Left renal pelvis (tissue), 4 donors: ENCODE measurements at regions not wholly inside any gene's neighbourhood (a gene's known extent, or its start where the extent isn't known, plus 50 kb on each side); places are given as distances from the start of the nearest gene placed in this dataset.
"Not testable (repeated sequence)": the region's sequence is repeated elsewhere in the genome, so short reads cannot be mapped to it uniquely, and the experiment has no call there.

Source experiments
- DNase-seq, 4 donors: peaks; one replicate each; pipeline ENCODE4 v3.0.0-alpha.2; 2013; ENCODE audit warnings: low read depth in 4 of 4, low spot score in 3 of 4

DNA sequence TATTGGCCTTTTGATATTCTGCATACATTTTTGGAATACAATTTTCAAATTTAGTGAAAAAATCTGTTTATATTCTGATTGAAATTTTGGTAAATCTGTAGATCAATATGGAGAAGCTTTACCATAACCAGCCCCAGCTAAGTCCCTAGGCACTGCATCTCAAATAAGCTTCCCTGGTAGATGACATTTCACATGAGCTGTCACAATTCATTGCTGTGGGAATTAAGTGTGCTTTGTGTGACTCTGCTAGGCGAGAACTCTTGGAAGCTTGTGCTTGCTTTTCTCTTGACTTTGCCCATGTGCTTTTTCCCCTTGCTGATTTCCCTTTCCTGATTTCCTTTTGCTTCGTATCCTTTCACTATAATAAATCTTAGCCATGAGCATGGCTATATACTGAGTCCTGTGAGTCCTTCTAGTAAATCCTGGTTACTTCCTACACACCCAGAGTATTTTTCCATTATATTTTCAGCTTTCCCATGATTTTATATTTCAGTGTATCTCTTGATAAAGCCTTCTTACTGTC is 166.5 kb upstream of the MMS22L start:
- DNase-seq = no peak

DNA sequence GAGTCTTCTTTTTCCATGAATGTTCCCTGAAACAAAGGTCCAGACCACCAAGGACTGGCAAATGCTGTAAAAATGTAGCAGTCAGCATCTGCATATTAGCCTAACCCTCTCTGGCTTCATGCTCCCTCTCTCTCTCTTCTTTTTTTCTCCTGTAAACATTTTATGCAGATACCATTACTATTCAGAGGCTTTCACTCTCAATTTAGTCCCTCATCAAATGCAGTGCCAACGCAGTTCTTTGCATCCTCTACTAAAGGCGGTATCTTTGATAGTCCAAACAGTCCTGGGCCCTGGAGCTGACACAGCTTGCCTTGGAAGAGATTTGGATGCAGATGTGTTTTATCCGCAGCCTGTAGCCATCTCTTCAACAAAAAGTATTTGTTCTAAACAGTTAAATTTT is 167.1 kb upstream of the MMS22L start:
- no peak for DNase-seq

DNA sequence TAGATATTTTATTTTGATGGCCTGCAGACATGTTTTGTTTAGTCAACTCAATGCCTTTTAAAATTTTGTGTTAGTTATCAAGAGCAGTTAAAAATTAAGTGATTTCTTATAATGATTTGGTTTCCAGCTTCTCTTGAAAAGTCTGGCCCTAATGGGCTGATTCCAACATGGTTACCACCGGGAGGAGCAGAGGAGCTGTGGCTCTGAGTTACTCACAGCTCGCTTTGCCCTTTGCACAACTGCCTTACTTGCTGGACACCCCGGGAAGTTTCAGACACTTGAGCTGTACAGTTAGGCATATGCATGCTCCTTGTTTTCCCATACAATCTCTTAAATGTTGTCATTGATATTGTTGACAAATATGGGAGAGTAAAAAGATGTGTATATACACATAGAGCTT is 173.1 kb upstream of the MMS22L start:
- DNase-seq = no peak

DNA sequence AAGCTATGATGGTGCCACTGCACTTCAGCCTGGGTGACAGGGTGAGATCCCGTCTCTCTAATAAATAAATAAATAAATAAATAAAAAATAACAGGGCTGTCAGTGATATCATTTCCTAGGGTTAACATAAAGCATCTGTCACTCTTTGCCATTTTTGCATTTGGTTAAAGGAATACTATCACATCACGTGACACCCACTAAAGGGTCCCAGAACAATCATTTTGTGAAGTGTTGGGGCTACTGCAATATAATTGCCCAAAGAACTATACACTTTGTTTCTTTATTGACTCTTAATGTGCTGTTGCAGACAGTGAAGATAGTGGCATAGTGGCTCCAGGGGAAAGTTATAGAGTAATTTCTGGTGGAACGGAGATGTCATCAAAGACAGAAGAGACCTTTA is 176.5 kb upstream of the MMS22L start:
- no peak for DNase-seq

DNA sequence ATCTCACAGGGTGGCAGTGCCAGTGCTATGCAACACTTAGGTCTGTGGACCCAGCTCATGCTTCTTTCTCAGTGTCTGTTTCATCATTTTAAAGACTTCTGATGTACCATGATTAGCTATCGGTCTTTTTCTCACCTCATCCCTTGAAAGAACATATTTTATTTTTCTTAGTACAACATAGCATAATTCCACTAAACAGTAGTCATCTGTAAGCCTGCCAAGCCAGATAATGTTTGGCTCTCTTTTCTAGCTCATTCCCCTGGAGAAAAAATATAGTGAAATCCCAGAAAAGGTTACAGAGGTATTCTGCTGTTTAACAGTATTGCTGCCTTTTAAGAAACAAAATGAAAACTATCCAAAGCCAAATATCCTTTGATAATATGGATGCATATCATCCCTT is 177.0 kb upstream of the MMS22L start:
- no peak for DNase-seq

DNA sequence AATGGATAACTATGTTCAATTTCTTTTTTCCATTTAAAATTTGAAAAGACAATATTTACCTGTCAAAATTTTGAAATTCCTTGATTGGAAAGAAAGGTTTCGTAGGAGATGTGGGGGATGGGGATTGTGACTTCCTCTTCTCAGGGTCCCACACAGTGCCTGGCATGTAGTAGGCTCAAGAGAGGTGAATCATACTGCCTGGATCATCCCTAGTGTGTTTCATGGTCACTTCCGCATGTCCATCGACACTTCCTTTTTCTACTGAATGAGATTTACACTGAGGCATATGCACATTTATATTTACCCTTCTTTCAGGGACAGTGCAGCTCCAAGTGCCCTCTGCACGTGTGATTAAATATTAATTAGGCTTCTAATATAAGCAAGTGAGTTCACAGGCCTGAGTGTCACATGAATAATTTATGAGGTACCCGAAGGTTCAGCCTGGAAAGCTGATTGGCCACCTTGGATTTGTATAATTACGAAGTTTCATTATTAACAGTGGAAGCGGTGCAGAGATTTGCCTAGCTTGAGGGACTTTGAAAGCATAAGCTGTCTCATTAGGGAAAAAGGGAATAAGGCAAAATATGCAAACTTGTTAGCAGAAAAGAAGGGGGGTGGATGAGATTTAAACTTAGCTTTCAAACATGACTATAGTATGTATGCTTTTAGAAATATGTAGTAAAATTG is 177.5 kb upstream of the MMS22L start:
- no peak for DNase-seq

DNA sequence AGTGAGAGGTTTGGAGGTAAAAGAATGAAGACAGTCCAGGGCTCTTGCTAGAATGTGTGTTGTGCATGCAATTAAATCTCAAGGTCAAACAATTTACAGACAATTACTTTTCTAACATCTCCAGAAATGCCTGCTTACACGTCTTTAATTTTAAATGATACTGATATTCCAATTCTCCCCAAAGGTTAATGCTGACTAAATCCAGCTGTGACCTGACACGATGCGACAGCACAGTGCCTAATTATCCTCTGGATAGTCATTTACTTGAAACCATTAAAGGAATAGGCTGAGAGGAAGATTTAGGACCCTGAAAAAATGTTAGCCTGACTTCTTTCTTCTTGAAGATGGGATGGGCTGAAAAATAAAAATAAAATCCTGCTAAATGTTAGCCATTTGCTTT is 178.2 kb upstream of the MMS22L start:
- no peak for DNase-seq

DNA sequence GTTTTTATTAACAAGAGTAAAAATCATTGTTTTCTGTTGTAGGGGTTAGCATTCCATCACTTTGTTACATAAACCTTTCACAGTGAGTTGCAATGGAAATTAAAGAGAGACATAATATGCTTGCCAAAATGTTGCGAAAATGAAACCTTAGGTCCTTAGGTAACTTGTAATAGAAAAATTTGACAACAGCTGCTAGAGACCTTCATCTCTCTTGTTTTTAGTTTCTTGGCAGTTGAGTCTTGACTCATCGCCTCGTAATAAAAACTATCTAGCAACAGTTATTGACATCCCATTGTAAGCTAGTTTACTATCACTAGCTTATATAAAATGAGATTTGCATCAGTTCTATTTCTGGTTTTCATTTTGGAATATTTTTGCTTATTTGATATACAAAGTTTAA is 179.0 kb upstream of the MMS22L start:
- no peak for DNase-seq

DNA sequence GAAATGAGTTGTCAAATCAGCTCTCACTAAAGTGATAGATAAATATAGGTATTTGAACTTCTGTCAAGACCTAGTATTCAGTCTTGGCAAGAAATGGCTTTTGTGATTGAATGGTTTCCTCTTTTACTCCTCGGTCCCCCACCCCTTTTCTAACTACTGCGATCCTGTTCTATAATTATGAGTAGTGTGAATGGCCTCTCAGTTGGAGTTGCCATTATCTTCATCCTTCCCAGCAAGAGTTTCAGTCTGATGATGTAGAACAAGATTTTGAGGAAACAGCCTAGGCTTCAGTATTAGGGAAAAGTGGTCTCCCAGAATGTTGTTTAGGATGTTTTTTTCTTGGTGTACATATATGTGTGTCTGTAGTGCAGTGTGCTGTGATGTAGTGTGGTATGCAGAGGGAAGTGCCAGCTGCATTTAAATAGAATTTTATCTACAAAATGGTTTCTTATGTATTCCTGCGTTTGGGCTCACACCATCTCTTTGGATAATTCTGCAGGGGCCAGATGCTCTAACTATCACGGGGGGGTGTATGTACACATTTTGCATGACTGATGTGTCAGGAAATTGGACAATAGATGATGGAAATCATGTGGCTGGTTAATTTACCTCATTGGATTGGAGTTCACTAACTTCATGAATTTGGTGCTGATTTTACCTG is 180.1 kb upstream of the MMS22L start:
- no peak for DNase-seq

DNA sequence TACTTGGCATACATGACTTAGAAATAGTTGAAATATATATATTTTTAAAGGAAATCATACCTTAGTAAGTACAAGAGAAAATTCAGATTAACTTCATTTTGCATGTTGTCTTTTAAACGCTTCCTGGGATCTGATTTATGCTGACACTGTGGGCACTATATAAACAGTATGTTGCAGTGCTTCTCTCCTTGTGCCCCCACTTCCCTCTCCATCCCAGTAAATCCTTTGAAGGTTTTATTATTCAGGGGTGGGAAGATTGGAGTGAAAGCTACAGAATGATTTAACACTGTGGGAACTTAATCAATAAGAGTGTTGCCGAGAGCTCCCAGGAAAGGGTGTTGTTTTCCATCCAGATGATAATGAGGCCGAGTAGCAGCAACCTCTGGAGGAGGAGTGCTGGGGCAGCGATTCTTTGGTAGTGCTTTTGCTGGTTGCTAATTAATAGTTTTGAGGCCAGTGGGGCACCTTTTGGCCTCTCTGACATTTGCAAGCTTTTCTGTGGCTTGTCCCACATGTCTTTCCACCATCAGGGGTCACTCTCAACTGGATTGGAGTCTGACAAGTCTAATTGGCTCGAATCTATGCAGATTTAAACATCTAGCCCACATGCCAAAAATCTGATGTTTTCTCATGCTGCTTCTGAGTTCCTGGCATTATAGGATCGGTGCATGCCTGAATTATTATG is 183.0 kb upstream of the MMS22L start:
- DNase-seq = no peak

DNA sequence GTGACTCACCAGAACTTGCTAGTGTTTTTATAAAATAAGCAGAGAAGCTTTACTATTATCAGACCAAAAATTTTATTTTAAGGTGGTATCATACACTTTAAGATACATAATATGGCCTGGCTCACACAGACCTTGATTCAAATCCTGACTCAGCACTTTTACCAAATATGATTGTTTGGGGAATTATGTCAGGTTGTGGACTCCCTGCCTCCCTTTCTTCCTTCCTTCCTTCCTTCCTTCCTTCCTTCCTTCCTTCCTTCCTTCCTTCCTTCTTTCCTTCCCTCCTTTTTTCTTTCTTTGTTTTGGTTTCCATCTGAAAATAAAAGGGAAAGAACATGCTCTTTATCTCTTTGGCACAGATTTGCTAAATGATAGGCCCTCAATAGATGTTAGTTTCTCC is 186.0 kb upstream of the MMS22L start:
- no peak for DNase-seq

DNA sequence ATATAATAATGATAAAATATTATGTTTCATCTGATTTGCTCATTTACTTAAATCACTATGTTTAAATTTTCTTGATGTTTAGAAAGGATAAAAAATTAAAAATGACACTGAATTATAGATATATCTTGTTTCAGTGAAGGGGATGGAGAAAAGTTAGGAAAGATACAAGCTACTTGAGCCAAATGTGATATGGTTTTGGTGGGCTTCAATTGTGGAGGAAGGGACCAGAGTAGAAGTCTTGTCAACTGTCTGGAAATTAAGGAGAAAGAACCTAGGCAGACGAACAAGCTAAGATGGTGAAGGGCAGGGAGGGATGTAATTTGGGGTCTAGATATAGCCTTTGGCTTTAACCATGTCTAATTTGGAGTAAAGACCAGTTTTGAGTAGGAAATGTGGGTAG is 186.4 kb upstream of the MMS22L start:
- DNase-seq = no peak

DNA sequence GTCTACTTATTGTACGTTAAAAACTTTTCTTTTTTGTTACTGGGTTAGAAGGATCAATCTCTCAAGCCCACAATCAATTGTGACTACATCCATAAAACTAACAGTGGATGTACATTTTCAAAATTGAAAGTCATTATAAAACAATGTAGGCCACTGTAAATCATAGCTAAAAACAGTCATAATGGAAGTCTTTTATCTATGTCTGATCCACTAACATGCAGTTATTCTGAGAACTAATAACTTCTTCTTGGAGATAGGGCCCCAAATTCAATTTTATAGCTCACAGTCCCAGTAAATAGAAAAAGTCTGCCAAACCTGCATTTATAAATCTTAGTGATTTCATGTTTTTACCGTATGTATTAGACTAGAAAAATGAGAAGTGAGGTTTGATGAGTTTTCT is 187.3 kb upstream of the MMS22L start:
- no peak for DNase-seq

DNA sequence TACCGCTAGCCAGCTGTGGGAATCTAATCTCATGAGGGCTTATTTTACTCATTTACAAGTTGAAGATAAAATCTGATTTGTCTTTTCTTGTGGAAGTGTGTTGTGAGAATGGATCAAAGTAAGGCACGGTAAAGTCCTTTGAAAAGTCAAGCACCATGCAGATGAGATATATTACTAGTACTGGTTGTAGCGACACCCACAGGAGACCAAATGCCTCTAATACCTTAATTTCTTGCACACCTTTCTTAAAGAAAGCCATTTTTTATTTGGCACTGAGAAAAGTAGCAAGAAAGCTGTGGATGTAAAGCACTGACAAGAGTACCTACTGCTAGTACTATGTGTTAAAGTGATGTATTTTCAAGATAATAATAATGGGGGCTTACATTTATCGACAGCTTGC is 191.0 kb upstream of the MMS22L start:
- no peak for DNase-seq

DNA sequence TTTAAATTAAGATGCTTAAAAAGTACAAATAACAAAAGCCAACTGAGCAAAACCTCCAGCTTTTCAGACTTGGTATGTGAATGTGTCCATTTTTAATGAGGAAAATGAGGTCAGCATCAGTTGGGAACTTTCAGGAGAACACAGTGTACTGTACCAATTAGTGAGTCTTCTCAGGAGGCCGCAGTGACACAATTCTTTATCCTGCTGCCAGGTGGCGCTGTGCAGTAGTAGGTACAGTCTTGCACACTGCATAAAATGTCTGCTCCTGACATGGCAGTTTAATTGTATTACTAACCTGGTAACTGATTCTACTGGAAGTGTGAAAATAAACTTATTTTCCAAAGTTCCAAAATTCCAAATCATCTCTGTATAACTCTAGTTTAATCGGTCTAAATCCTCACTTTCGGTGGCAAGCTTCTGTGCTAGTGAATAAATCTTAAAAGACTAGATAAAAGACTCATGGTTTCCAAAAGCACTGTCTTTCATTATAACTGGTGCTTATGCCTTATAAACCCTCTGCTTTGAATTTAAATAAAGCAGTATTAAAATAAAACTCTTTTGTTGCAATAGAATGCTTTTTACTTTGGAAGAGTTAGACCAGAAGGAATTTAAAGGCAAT is 214.8 kb upstream of the MMS22L start:
- DNase-seq = peak; percentile 16 to 44 (median 32)

DNA sequence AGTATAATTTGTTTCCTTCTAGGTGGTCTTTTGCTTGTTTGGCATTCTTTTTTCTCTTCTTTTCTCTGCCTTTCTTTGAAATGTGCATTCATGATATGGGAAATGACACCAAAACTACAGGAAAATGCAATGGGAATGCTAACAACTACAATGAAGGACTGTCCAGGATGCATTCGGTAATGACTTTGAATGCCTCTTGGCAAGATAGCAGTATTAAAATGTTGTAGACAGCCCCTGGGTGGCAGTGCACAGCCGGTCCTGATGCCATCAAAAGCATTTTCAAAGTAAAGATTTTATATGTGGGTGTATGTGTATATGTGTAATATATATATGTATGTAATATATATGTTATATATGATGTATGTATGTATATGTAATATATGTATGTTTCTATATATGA is 218.8 kb upstream of the MMS22L start:
- no peak for DNase-seq

DNA sequence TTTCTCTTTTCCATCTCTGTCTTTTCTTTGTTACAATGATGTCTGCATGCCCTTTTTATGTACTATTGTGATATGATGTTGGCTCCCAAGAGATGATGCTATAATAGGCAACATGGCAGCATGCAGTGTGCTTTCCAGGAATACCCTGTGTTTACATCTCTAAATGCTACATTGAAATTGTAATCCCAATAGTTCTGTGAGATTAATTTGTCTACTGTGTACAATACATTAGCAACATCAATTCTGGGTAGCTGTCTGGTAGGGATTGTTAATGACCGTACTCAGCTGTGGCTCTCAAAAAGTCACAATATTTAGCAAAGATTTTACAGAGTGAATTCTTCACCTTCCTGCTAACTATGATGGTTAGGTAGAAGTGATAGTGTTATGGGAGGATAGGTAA is 225.6 kb upstream of the MMS22L start:
- no peak for DNase-seq

DNA sequence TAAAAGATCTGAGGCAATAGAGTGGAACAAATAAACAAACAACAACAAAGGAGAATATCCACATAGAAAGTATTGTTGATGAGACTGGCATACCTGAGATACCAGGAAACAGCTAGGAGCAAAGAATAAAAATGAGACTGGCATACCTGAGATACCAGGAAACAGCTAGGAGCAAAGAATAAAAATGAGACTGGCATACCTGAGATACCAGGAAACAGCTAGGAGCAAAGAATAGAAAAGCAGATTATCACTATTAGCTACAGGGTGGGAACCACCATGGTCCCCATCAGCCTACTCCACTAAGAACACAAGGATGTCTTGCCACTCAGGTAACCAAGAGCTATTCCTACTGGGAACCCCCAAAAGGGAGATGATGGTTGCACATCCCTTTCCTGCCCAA is 230.2 kb upstream of the MMS22L start:
- not testable (repeated sequence) for DNase-seq

DNA sequence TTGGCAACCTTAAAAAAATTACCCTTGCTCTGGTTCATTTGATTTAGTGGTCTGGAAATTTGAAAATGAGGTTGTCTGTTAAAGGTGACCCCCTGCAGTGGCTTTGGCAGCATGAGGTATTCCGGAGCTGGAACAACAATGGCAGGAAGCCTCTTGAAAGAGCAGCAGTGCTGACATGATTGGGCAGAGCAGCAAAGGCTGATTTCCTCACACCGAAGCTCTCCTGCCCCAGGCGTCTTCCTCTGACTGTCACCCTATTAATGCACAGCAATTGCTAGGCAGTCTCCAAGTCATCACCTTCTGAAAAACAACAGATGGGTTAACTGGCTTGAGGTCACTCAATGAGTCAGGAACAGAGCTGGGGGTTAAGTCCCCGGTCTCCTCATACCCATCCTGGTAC is 241.8 kb upstream of the MMS22L start:
- DNase-seq = no peak

DNA sequence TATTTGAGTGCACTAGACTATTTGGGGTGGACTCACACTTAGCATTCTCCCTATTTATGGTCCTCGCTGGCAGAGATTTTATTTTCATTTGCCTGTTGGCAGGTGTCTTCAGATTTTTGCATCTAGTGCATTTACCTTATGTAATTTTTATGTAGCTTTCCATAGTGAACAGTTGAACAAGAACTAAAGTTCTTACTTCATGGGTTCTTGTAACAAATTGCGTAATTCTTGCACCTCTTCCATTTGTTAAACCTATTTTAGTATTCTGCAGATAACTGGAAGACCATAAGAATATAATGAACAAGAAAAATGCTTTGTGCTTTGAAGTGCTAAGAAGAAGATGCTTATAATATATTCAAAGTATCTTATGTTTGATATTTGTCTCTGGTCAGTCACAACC is 252.8 kb upstream of the MMS22L start:
- no peak for DNase-seq

DNA sequence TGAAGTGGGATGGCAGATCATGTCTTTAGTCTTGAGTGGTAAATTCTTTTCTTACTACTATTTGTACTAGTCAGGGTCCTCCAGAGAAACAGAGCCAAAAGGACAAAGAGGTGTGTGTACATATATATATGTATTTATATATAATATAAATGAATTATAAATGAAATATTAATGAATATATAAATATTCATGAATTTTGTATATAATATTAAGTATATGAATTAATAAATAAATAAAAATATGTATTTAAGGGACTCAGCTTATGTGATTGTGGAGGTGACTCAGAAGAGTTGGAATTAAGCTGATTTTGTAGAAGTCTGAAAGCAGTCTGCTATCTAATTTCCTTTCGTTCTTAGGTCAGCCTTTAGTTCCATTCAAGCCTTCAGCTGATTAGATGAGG is 265.3 kb upstream of the MMS22L start:
- DNase-seq = no peak

DNA sequence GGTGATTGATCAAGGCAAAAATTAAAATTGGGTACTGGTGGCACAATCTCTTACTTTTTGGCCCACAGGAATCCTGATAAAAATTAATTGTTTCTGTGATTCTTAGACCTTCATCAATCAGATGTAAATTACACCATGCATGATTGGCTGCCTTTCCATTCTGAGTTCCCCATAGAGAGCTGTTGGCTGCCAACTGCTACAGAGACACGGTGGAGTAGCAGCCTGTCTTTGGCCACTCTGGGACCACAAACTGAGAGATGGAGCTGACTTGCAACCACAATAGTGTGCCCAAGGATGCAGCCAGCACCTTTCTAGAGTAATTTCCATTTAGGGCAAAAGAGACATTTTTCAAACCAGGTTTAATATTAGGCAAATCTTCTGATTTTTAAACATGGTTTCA is 274.3 kb upstream of the MMS22L start:
- DNase-seq = no peak
